ENCODE measurements at regions not wholly inside any gene's neighbourhood (a gene's known extent, or its start where the extent isn't known, plus 50 kb on each side); places are given as distances from the start of the nearest gene placed in this dataset.
"Not testable (repeated sequence)": the region's sequence is repeated elsewhere in the genome, so short reads cannot be mapped to it uniquely, and the experiment has no call there.

- Histone ChIP-seq H2AFZ (ENCODE audit: control insufficient read depth, low read length) (no peak overlapping the region), H3K9me3 (ENCODE audit: control insufficient read depth, low read depth, low read length) (no peaks in the 10 kb centered on the region), H3K27me3 (ENCODE audit: control insufficient read depth, extremely low read depth, insufficient read depth, low read length) (no peaks in the 10 kb centered on the region), H3K9ac (ENCODE audit: control insufficient read depth, extremely low read depth, insufficient read depth, low read length) (no peak overlapping the region), H3K4me2 (ENCODE audit: control insufficient read depth, extremely low read depth, insufficient read depth, low read depth, low read length) (peak overlapping the region; percentile 72), H3K9me1 (ENCODE audit: control insufficient read depth, extremely low read depth, insufficient read depth, low read length) (no peaks in the 10 kb centered on the region), H3K27ac (ENCODE audit: control insufficient read depth, insufficient read depth, low read length) (peak overlapping the region; percentile 50), H3K36me3 (ENCODE audit: control insufficient read depth in 2 of 2, extremely low read depth in 1 of 2, insufficient read depth in 2 of 2, low read length in 2 of 2) (no peaks in the 10 kb centered on the region), H3K4me1 (ENCODE audit: control insufficient read depth, extremely low read depth, insufficient read depth, low read length) (peaks cover 15% of the 10 kb centered on the region), H3K4me3 (ENCODE audit: control insufficient read depth in 2 of 3, extremely low read depth in 1 of 3, insufficient read depth in 2 of 3, low read depth in 1 of 3, low read length in 3 of 3) (peak overlapping the region in 1 of 3 experiments; percentile 4), H3K79me2 (ENCODE audit: control insufficient read depth, insufficient read depth, low read length) (no peaks in the 10 kb centered on the region), H4K20me1 (ENCODE audit: control insufficient read depth, extremely low read depth, insufficient read depth, low read length) (no peaks in the 10 kb centered on the region)
- dilution Hi-C loops (cut with MboI; ENCODE audit: extremely low pct_ligation_motif_present, low sequenced_read_pairs), result no loop called here
- DNase-seq (ENCODE audit: low read depth, low spot score) (no peak), FAIRE-seq (peak; percentile 56)
- TF ChIP-seq EZH2 (IDR thresholded peaks at IDR 0.05; ENCODE audit: low read length), result no peak
- TF ChIP-seq CTCF (optimal IDR thresholded peaks at IDR 0.05 in 1 of 3, IDR thresholded peaks at IDR 0.05 in 1 of 3, conservative IDR thresholded peaks at IDR 0.05 in 1 of 3; ENCODE audit: extremely low read depth in 1 of 3, insufficient read depth in 2 of 3, low read length in 3 of 3), result no peak
These were observed 82.4 kb upstream of the MAGI3 start for GRCh38 chr1:113307771-113308445.

DNA sequence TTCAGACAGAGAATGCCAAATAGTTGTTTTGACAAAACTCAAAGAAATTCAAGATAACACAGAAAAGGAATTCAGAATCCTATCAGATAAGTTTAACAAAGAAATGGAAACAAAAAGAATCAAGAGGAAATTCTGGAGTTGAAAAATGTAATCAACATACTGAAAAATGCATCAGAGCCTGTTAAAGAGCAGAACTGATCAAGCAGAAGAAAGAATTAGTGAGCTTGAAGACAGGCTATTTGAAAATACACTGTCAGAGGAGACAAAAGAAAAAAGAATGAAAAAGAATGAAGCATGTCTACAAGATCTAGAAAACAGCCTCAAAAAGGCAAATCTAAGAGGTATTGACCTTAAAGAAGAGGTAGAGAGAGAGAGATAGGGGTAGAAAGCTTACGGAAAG lies 77.7 kb upstream of the MAGI3 start:
- H3K27ac ChIP-seq (ENCODE audit: control insufficient read depth, insufficient read depth, low read length); H3K9me3 ChIP-seq (ENCODE audit: control insufficient read depth, low read depth, low read length); FAIRE-seq; H3K4me3 ChIP-seq (ENCODE audit: control insufficient read depth in 2 of 3, extremely low read depth in 1 of 3, insufficient read depth in 2 of 3, low read depth in 1 of 3, low read length in 3 of 3); H3K9me1 ChIP-seq (ENCODE audit: control insufficient read depth, extremely low read depth, insufficient read depth, low read length); dilution Hi-C loops (cut with MboI; ENCODE audit: extremely low pct_ligation_motif_present, low sequenced_read_pairs); H3K4me1 ChIP-seq (ENCODE audit: control insufficient read depth, extremely low read depth, insufficient read depth, low read length); H2AFZ ChIP-seq (ENCODE audit: control insufficient read depth, low read length); DNase-seq (ENCODE audit: low read depth, low spot score); H3K79me2 ChIP-seq (ENCODE audit: control insufficient read depth, insufficient read depth, low read length); H3K4me2 ChIP-seq (ENCODE audit: control insufficient read depth, extremely low read depth, insufficient read depth, low read depth, low read length); H3K27me3 ChIP-seq (ENCODE audit: control insufficient read depth, extremely low read depth, insufficient read depth, low read length); H4K20me1 ChIP-seq (ENCODE audit: control insufficient read depth, extremely low read depth, insufficient read depth, low read length); H3K36me3 ChIP-seq (ENCODE audit: control insufficient read depth in 2 of 2, extremely low read depth in 1 of 2, insufficient read depth in 2 of 2, low read length in 2 of 2); H3K9ac ChIP-seq (ENCODE audit: control insufficient read depth, extremely low read depth, insufficient read depth, low read length): not testable (repeated sequence)

DNA sequence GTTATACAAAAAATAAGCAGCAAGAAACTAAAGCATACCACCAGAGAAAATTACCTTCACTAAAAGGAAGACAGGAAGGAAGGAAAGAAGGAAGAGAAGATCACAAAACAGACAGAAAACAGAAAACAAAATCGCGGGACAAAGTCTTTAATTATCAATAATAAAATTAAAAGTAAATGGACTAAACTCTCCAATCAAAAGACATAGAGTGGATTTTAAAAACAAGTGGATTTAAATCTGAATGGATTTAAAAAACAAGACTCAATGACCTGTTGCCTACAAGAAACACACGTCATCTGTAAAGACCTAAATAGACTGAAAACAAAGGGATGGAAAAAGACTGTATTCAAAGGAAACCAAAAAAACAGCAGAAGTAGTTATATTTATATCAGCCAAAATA lies 75.7 kb upstream of the MAGI3 start:
- no peaks in the 10 kb centered on the region for H3K27me3 ChIP-seq (ENCODE audit: control insufficient read depth, extremely low read depth, insufficient read depth, low read length)
- TF ChIP-seq EZH2 (IDR thresholded peaks at IDR 0.05; ENCODE audit: low read length) (no peak), CTCF (optimal IDR thresholded peaks at IDR 0.05 in 1 of 3, IDR thresholded peaks at IDR 0.05 in 1 of 3, conservative IDR thresholded peaks at IDR 0.05 in 1 of 3; ENCODE audit: extremely low read depth in 1 of 3, insufficient read depth in 2 of 3, low read length in 3 of 3) (no peak)
- no peak overlapping the region for H3K27ac ChIP-seq (ENCODE audit: control insufficient read depth, insufficient read depth, low read length)
- H3K9ac ChIP-seq (ENCODE audit: control insufficient read depth, extremely low read depth, insufficient read depth, low read length), result no peak overlapping the region
- H3K79me2 ChIP-seq (ENCODE audit: control insufficient read depth, insufficient read depth, low read length), result no peaks in the 10 kb centered on the region
- H4K20me1 ChIP-seq (ENCODE audit: control insufficient read depth, extremely low read depth, insufficient read depth, low read length), result no peaks in the 10 kb centered on the region
- dilution Hi-C loops (cut with MboI; ENCODE audit: extremely low pct_ligation_motif_present, low sequenced_read_pairs), result no loop called here
- no peaks in the 10 kb centered on the region for H3K9me1 ChIP-seq (ENCODE audit: control insufficient read depth, extremely low read depth, insufficient read depth, low read length)
- H3K4me2 ChIP-seq (ENCODE audit: control insufficient read depth, extremely low read depth, insufficient read depth, low read depth, low read length), result no peak overlapping the region
- no peaks in the 10 kb centered on the region for H3K4me1 ChIP-seq (ENCODE audit: control insufficient read depth, extremely low read depth, insufficient read depth, low read length)
- H2AFZ ChIP-seq (ENCODE audit: control insufficient read depth, low read length), result no peak overlapping the region
- no peaks in the 10 kb centered on the region for H3K9me3 ChIP-seq (ENCODE audit: control insufficient read depth, low read depth, low read length)
- FAIRE-seq, result no peak
- no peaks in the 10 kb centered on the region for H3K36me3 ChIP-seq (ENCODE audit: control insufficient read depth in 2 of 2, extremely low read depth in 1 of 2, insufficient read depth in 2 of 2, low read length in 2 of 2)
- H3K4me3 ChIP-seq (ENCODE audit: control insufficient read depth in 2 of 3, extremely low read depth in 1 of 3, insufficient read depth in 2 of 3, low read depth in 1 of 3, low read length in 3 of 3), result no peak overlapping the region
- DNase-seq (ENCODE audit: low read depth, low spot score), result no peak

All from keratinocyte (primary cell).